Esophagus (tissue), 2 donors: ENCODE measurements at regions not wholly inside any gene's neighbourhood (a gene's known extent, or its start where the extent isn't known, plus 50 kb on each side); places are given as distances from the start of the nearest gene placed in this dataset.

Experiments
- H3K27ac ChIP-seq, 2 donors: one replicate each; pipeline ENCODE4 v1.5.1; 2013; ENCODE audit warnings: low read depth in 2 of 2, mild to moderate bottlenecking in 2 of 2, inconsistent platforms in 1 of 2, low read length in 1 of 2, moderate library complexity in 1 of 2
- H3K27me3 ChIP-seq, 2 donors: one replicate each; pipeline ENCODE4 v1.6.1; 2013; ENCODE audit warnings: low read length in 2 of 2, control low read depth in 1 of 2, mild to moderate bottlenecking in 1 of 2; ENCODE audit not compliant: insufficient read depth in 2 of 2, control insufficient read depth in 1 of 2
- H3K36me3 ChIP-seq, 2 donors: one replicate each; pipeline ENCODE4 v1.6.1; 2013; ENCODE audit warnings: low read length in 1 of 2; ENCODE audit not compliant: control insufficient read depth in 2 of 2, insufficient read depth in 2 of 2
- H3K4me1 ChIP-seq, 2 donors: one replicate each; pipeline ENCODE4 v1.6.1; 2013; ENCODE audit warnings: low read length in 1 of 2; ENCODE audit not compliant: control insufficient read depth in 2 of 2, insufficient read depth in 2 of 2
- H3K4me3 ChIP-seq, 2 donors: one replicate each; pipeline ENCODE4 v1.5.1; 2013; ENCODE audit warnings: low read length in 2 of 2, mild to moderate bottlenecking in 2 of 2, low read depth in 1 of 2, moderate library complexity in 1 of 2
- H3K9me3 ChIP-seq, 2 donors: one replicate each; pipeline ENCODE4 v1.6.1; 2013; ENCODE audit warnings: mild to moderate bottlenecking in 2 of 2, low read depth in 1 of 2, low read length in 1 of 2, moderate library complexity in 1 of 2; ENCODE audit not compliant: control insufficient read depth in 2 of 2, insufficient read depth in 1 of 2
- WGBS, 2 donors: extraction: QIAGEN DNeasy Blood & Tissue Kit; methylation state at CpG; one replicate each; pipeline ENCODE4 v1.1.7; 2013; 5-methylcytosine and 5-hydroxymethylcytosine counted together
- donor health status: healthy with polysubstance abuse.
- donor health status: Bipolar disorder and iron deficiency.

- H3K27me3 ChIP-seq: no peaks in the 10 kb centered on the region
- no peaks in the 10 kb centered on the region for H3K9me3 ChIP-seq
- 35 to 52% methylated on average over 13 of the region's 13 CpGs for WGBS, 2 donors
- H3K36me3 ChIP-seq: no peaks in the 10 kb centered on the region
- H3K27ac ChIP-seq: peak overlapping the region; percentile 61 to 62
- H3K4me3 ChIP-seq: no peak overlapping the region
- peaks cover 21 to 52% of the 10 kb centered on the region in 2 donors for H3K4me1 ChIP-seq
Observed at GRCh38 chr17:77382356-77382911, 241.7 kb downstream of the SEC14L1 start.

- Histone ChIP-seq H3K36me3 (no peaks in the 10 kb centered on the region), H3K4me3 (no peak overlapping the region), H3K9me3 (no peaks in the 10 kb centered on the region), H3K4me1 (peaks cover 21 to 52% of the 10 kb centered on the region in 2 donors), H3K27me3 (no peaks in the 10 kb centered on the region), H3K27ac (peak overlapping the region; percentile 62)
- WGBS, 2 donors: 53 to 61% methylated on average over 8 of the region's 8 CpGs
Observed at GRCh38 chr17:77382966-77383612, 242.3 kb downstream of the SEC14L1 start.

GRCh38 chr17:77383613-77384608, 243.1 kb downstream of the SEC14L1 start:
- Histone ChIP-seq H3K36me3 (no peaks in the 10 kb centered on the region), H3K27ac (peak overlapping the region; percentile 62), H3K27me3 (no peaks in the 10 kb centered on the region), H3K9me3 (no peaks in the 10 kb centered on the region), H3K4me3 (no peak overlapping the region), H3K4me1 (peaks cover 18 to 50% of the 10 kb centered on the region in 2 donors)
- 57 to 60% methylated on average over 29 of the region's 29 CpGs for WGBS, 2 donors

- WGBS, 2 donors: 52 to 53% methylated on average over 16 of the region's 16 CpGs
- peak overlapping the region; percentile 28 to 47 for H3K27ac ChIP-seq
- no peaks in the 10 kb centered on the region for H3K9me3 ChIP-seq
- peaks cover 21 to 52% of the 10 kb centered on the region in 2 donors for H3K4me1 ChIP-seq
- no peaks in the 10 kb centered on the region for H3K36me3 ChIP-seq
- no peak overlapping the region for H3K4me3 ChIP-seq
- H3K27me3 ChIP-seq: no peaks in the 10 kb centered on the region
Observed at GRCh38 chr17:77385750-77386501, 245.2 kb downstream of the SEC14L1 start.

- H3K36me3 ChIP-seq: no peaks in the 10 kb centered on the region
- H3K27ac ChIP-seq: peak overlapping the region; percentile 28 to 47
- H3K4me3 ChIP-seq: no peak overlapping the region
- no peaks in the 10 kb centered on the region for H3K27me3 ChIP-seq
- H3K4me1 ChIP-seq: peaks cover 18 to 46% of the 10 kb centered on the region in 2 donors
- 76 to 84% methylated on average over 8 of the region's 8 CpGs for WGBS, 2 donors
- H3K9me3 ChIP-seq: no peaks in the 10 kb centered on the region
Observed at GRCh38 chr17:77386502-77387192, 245.9 kb downstream of the SEC14L1 start.

GRCh38 chr17:77387891-77388290, 247.1 kb downstream of the SEC14L1 start:
- Histone ChIP-seq H3K27ac (peak overlapping the region; percentile 7 to 76), H3K9me3 (no peaks in the 10 kb centered on the region), H3K36me3 (no peaks in the 10 kb centered on the region), H3K4me1 (peaks cover 24 to 41% of the 10 kb centered on the region in 2 donors), H3K4me3 (no peak overlapping the region), H3K27me3 (no peaks in the 10 kb centered on the region)
- 79 to 82% methylated on average over 14 of the region's 14 CpGs for WGBS, 2 donors

GRCh38 chr17:77388384-77389306, 247.9 kb downstream of the SEC14L1 start:
- Histone ChIP-seq H3K4me3 (no peak overlapping the region), H3K4me1 (peaks cover 24 to 39% of the 10 kb centered on the region in 2 donors)
- 54 to 56% methylated on average over 29 of the region's 29 CpGs for WGBS, 2 donors

GRCh38 chr17:77390870-77391269, 250.1 kb downstream of the SEC14L1 start:
- WGBS, 2 donors: 85 to 90% methylated on average over 12 of the region's 12 CpGs
- Histone ChIP-seq H3K4me3 (no peak overlapping the region), H3K4me1 (peaks cover 20 to 34% of the 10 kb centered on the region in 2 donors), H3K9me3 (no peaks in the 10 kb centered on the region), H3K36me3 (no peaks in the 10 kb centered on the region), H3K27ac (peak overlapping the region; percentile 66 to 74), H3K27me3 (no peaks in the 10 kb centered on the region)

More at GRCh38 chr17:77388384-77389306, 247.9 kb downstream of the SEC14L1 start:
- Histone ChIP-seq H3K9me3 (no peaks in the 10 kb centered on the region), H3K36me3 (no peaks in the 10 kb centered on the region), H3K27ac (peak overlapping the region; percentile 72 to 76), H3K27me3 (no peaks in the 10 kb centered on the region)
